IPS-18a (cell line): ENCODE measurements at regions not wholly inside any gene's neighbourhood (a gene's known extent, or its start where the extent isn't known, plus 50 kb on each side); places are given as distances from the start of the nearest gene placed in this dataset.

Experiments used
- H3K27ac ChIP-seq: one replicate; pipeline ENCODE4 v1.5.1; 2013; ENCODE audit warnings: low read length
- H3K27me3 ChIP-seq: one replicate; pipeline ENCODE4 v1.6.1; 2013; ENCODE audit warnings: mild to moderate bottlenecking, low read length; ENCODE audit not compliant: control insufficient read depth, insufficient read depth
- H3K36me3 ChIP-seq: one replicate; pipeline ENCODE4 v1.6.1; 2013; ENCODE audit warnings: low read depth, low read length; ENCODE audit not compliant: control insufficient read depth
- H3K4me1 ChIP-seq: one replicate; pipeline ENCODE4 v1.6.1; 2013; ENCODE audit warnings: low read depth, low read length; ENCODE audit not compliant: control insufficient read depth
- H3K4me3 ChIP-seq: one replicate; pipeline ENCODE4 v1.5.1; 2013; ENCODE audit warnings: low read length
- H3K9ac ChIP-seq: one replicate; pipeline ENCODE4 v1.6.1; 2013; ENCODE audit warnings: mild to moderate bottlenecking, low read length, moderate library complexity
- H3K9me3 ChIP-seq: one replicate; pipeline ENCODE4 v1.6.1; 2013; ENCODE audit warnings: low read depth, low read length; ENCODE audit not compliant: control insufficient read depth

GRCh38 chr4:138761638-138762220 is 253.9 kb upstream of the NOCT start:
- Histone ChIP-seq H3K27ac (no peak overlapping the region), H3K36me3 (no peaks in the 10 kb centered on the region), H3K4me3 (no peak overlapping the region), H3K4me1 (peaks cover 4% of the 10 kb centered on the region), H3K9me3 (no peaks in the 10 kb centered on the region), H3K27me3 (no peaks in the 10 kb centered on the region), H3K9ac (no peak overlapping the region)

DNA sequence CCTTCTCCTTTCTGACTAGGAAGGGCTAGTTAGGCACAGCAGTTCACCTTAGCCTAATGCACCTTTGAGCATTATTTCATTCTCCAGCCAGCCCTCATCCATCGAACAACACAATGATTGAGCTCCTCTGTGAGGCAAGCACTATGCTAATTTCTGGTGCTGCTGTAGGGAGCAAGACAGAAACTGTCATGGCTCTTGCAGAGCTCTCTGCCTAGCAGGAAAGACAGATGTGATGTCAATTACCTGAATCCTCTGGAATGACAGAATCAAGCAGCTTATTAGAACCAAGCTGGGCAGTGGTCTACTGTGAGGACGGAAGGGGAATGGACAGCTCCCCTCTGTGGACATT is 256.1 kb upstream of the NOCT start:
- Histone ChIP-seq H3K9me3 (no peaks in the 10 kb centered on the region), H3K27ac (no peak overlapping the region), H3K27me3 (no peaks in the 10 kb centered on the region)

GRCh38 chr4:138758876-138759553 is 256.6 kb upstream of the NOCT start:
- no peak overlapping the region for H3K9ac ChIP-seq
- no peak overlapping the region for H3K27ac ChIP-seq
- no peak overlapping the region for H3K4me3 ChIP-seq
- H3K27me3 ChIP-seq = no peaks in the 10 kb centered on the region
- H3K9me3 ChIP-seq = no peaks in the 10 kb centered on the region
- no peaks in the 10 kb centered on the region for H3K36me3 ChIP-seq
- H3K4me1 ChIP-seq = peaks cover 4% of the 10 kb centered on the region

More for the DNA sequence above, 256.1 kb upstream of the NOCT start:
- Histone ChIP-seq H3K36me3 (no peaks in the 10 kb centered on the region), H3K4me3 (no peak overlapping the region), H3K4me1 (peaks cover 4% of the 10 kb centered on the region), H3K9ac (no peak overlapping the region)

DNA sequence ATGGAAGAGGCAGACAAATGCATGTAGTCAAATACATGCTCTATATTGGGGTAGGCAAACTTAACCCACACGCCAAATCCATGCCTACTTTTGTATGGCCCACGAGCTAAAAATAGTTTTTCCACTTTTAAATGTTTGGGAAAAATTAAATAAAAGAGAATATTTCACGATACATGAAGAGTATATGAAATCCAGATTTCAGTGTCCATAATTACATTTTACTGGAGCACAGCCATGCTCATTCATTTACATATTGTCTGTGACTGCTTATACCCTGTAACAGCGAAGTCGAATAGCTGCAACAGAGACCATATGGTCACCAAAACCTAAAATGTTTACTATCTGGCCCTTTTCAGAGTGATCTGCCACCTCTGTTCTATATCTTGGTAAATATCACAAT is 257.4 kb upstream of the NOCT start:
- Histone ChIP-seq H3K9ac (no peak overlapping the region), H3K27ac (no peak overlapping the region), H3K4me3 (no peak overlapping the region), H3K9me3 (no peaks in the 10 kb centered on the region), H3K4me1 (peaks cover 4% of the 10 kb centered on the region), H3K36me3 (no peaks in the 10 kb centered on the region), H3K27me3 (no peaks in the 10 kb centered on the region)

DNA sequence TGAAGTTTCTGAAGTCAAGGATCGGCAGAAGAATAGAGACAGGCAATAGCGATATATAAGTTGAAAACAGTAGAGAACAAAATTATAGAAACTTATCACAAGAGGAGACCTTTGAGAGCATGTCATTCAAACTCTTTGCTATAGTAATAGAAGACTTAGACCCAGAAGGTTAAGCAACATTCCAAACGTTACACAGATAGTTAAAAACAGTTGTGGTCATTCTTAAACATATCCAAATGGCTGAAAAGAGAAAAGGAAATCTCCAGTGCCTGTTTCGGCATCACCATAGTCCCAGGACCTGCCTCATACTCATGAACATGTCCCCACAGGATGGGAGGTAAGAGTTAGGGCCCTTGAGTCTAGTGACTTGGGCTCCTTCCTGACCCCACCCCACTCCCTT is 258.1 kb upstream of the NOCT start:
- H3K9me3 ChIP-seq = no peaks in the 10 kb centered on the region
- H3K9ac ChIP-seq = no peak overlapping the region
- no peaks in the 10 kb centered on the region for H3K36me3 ChIP-seq
- H3K4me3 ChIP-seq = no peak overlapping the region
- H3K27me3 ChIP-seq = no peaks in the 10 kb centered on the region
- H3K27ac ChIP-seq = no peak overlapping the region
- peaks cover 4% of the 10 kb centered on the region for H3K4me1 ChIP-seq

GRCh38 chr4:138756519-138756918 is 259.1 kb upstream of the NOCT start:
- no peaks in the 10 kb centered on the region for H3K9me3 ChIP-seq
- H3K4me3 ChIP-seq = no peak overlapping the region
- H3K9ac ChIP-seq = no peak overlapping the region
- H3K4me1 ChIP-seq = peaks cover 4% of the 10 kb centered on the region
- H3K27ac ChIP-seq = no peak overlapping the region
- H3K36me3 ChIP-seq = no peaks in the 10 kb centered on the region
- no peaks in the 10 kb centered on the region for H3K27me3 ChIP-seq

- H3K27ac ChIP-seq = no peak overlapping the region
- H3K9ac ChIP-seq = no peak overlapping the region
- no peaks in the 10 kb centered on the region for H3K27me3 ChIP-seq
- no peak overlapping the region for H3K4me3 ChIP-seq
- no peaks in the 10 kb centered on the region for H3K9me3 ChIP-seq
- H3K36me3 ChIP-seq = no peaks in the 10 kb centered on the region
- H3K4me1 ChIP-seq = no peaks in the 10 kb centered on the region
These were observed 264.3 kb upstream of the NOCT start for GRCh38 chr4:138751309-138751708.

- no peak overlapping the region for H3K9ac ChIP-seq
- H3K36me3 ChIP-seq = no peaks in the 10 kb centered on the region
- no peaks in the 10 kb centered on the region for H3K27me3 ChIP-seq
- no peaks in the 10 kb centered on the region for H3K4me1 ChIP-seq
- H3K9me3 ChIP-seq = no peaks in the 10 kb centered on the region
- no peak overlapping the region for H3K27ac ChIP-seq
- H3K4me3 ChIP-seq = no peak overlapping the region
These were observed 266.3 kb upstream of the NOCT start for GRCh38 chr4:138749303-138749702.

GRCh38 chr4:138741766-138742377 is 273.7 kb upstream of the NOCT start:
- Histone ChIP-seq H3K9ac (no peak overlapping the region), H3K36me3 (no peaks in the 10 kb centered on the region), H3K9me3 (peaks cover 3% of the 10 kb centered on the region), H3K4me1 (no peaks in the 10 kb centered on the region), H3K27ac (no peak overlapping the region), H3K27me3 (no peaks in the 10 kb centered on the region), H3K4me3 (no peak overlapping the region)

GRCh38 chr4:138740816-138741745 is 274.5 kb upstream of the NOCT start:
- no peaks in the 10 kb centered on the region for H3K27me3 ChIP-seq
- no peak overlapping the region for H3K9ac ChIP-seq
- H3K4me3 ChIP-seq = no peak overlapping the region
- no peaks in the 10 kb centered on the region for H3K36me3 ChIP-seq
- H3K9me3 ChIP-seq = peaks cover 3% of the 10 kb centered on the region
- H3K4me1 ChIP-seq = no peaks in the 10 kb centered on the region
- H3K27ac ChIP-seq = no peak overlapping the region

DNA sequence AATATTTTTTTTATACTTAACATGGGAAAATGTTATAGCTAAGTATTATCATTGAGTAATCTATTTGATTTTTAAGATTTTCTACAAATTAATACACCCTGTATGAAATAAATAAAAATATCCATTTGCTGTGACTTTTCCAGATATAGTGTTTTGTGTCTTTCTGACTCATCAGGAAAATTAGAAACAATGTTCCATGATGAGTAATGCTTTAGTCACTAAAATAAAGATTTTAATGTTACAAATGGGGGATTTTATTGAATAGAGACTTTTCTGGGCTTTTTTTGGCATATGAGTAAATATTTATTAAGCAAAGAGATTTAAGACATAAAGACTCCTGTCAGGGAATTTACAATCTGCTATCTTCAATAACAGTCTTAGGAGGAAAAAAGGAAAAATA is 279.2 kb upstream of the NOCT start:
- Histone ChIP-seq H3K27ac (no peak overlapping the region), H3K27me3 (no peaks in the 10 kb centered on the region), H3K9ac (no peak overlapping the region), H3K9me3 (peaks cover 3% of the 10 kb centered on the region), H3K4me1 (no peaks in the 10 kb centered on the region), H3K36me3 (no peaks in the 10 kb centered on the region), H3K4me3 (no peak overlapping the region)
